OCI-LY3 (cell line): ENCODE measurements at regions not wholly inside any gene's neighbourhood (a gene's known extent, or its start where the extent isn't known, plus 50 kb on each side); places are given as distances from the start of the nearest gene placed in this dataset.
"Not testable (repeated sequence)": the region's sequence is repeated elsewhere in the genome, so short reads cannot be mapped to it uniquely, and the experiment has no call there.

ENCODE experiments used
- H2AFZ ChIP-seq: fragments of 200-600, 300-600 bp; shearing (Covaris generic); 2 replicates; pipeline ENCODE4 v1.6.0; 2014; ENCODE audit warnings: antibody characterized with exemption, low read depth, low read length
- H3K27ac ChIP-seq: fragments of 200-600, 300-600 bp; sonication (generic); 2 replicates; pipeline ENCODE4 v1.5.1; 2014; ENCODE audit warnings: mild to moderate bottlenecking, low read length, moderate library complexity, mixed read lengths
- H3K27me3 ChIP-seq: fragments of 200-600, 300-600 bp; sonication (generic); 2 replicates; pipeline ENCODE4 v1.6.1; 2014; ENCODE audit warnings: low read depth, low read length, mixed read lengths
- H3K36me3 ChIP-seq: fragments of 200-600, 300-600 bp; sonication (generic); replicated peaks from 2 replicates; pipeline ENCODE3; 2014; ENCODE audit warnings: low read depth, low read length, mixed read lengths
- H3K4me1 ChIP-seq: fragments of 300-600, 200-600 bp; sonication (generic); 2 replicates; pipeline ENCODE4 v1.6.1; 2014; ENCODE audit warnings: low read length, mixed read lengths
- H3K4me2 ChIP-seq: fragments of 200-600, 300-600 bp; sonication (generic); 2 replicates; pipeline ENCODE4 v1.6.1; 2014; ENCODE audit warnings: low read length, mixed read lengths
- H3K4me3 ChIP-seq: fragments of 300-600, 200-600 bp; sonication (generic); 2 replicates; pipeline ENCODE4 v1.5.1; 2014; ENCODE audit warnings: antibody characterized with exemption, mild to moderate bottlenecking, low read length, moderate library complexity
- H3K79me2 ChIP-seq: fragments of 300-600, 200-600 bp; shearing (Covaris generic); 2 replicates; pipeline ENCODE4 v1.6.1; 2014; ENCODE audit warnings: mild to moderate bottlenecking, low read length, mixed read lengths
- H3K9ac ChIP-seq: fragments of 300-600, 200-600 bp; shearing (Covaris generic); 2 replicates; pipeline ENCODE4 v1.6.0; 2014; ENCODE audit warnings: mild to moderate bottlenecking, low read length, moderate library complexity
- H3K9me3 ChIP-seq: fragments of 200-600, 300-600 bp; shearing (Covaris generic); 2 replicates; pipeline ENCODE4 v1.6.1; 2014; ENCODE audit warnings: low read length, mixed read lengths; ENCODE audit not compliant: insufficient read depth
- H4K20me1 ChIP-seq: fragments of 200-600, 300-600 bp; sonication (generic); 2 replicates; pipeline ENCODE4 v1.6.1; 2016; ENCODE audit warnings: low read length, mixed read lengths; ENCODE audit not compliant: insufficient read depth
- CTCF ChIP-seq: fragments of 200-600, 300-600 bp; sonication (generic); IDR thresholded peaks from 2 replicates; pipeline ENCODE4 v1.5.1; 2014; ENCODE audit warnings: antibody characterized with exemption, low read length, low read depth
- EZH2phosphoT487 ChIP-seq: fragments of 200-600 bp; shearing (Covaris generic); IDR thresholded peaks from 2 replicates; pipeline ENCODE4 v1.6.1; 2018; ENCODE audit warnings: antibody characterized with exemption, mixed run types, low read depth

GRCh38 chr9:11676821-11677220 is 1016.4 kb upstream of the TYRP1 start:
- H3K79me2 ChIP-seq, result no peaks in the 10 kb centered on the region
- no peaks in the 10 kb centered on the region for H3K4me1 ChIP-seq
- H4K20me1 ChIP-seq, result no peaks in the 10 kb centered on the region
- H3K9me3 ChIP-seq, result no peaks in the 10 kb centered on the region
- H3K9ac ChIP-seq, result no peak overlapping the region
- H3K27me3 ChIP-seq, result no peaks in the 10 kb centered on the region
- TF ChIP-seq EZH2phosphoT487, result no peak
- no peak for TF ChIP-seq CTCF
- no peak overlapping the region for H3K4me3 ChIP-seq
- no peak overlapping the region for H3K4me2 ChIP-seq
- H3K36me3 ChIP-seq, result no peaks in the 10 kb centered on the region
- no peak overlapping the region for H2AFZ ChIP-seq
- H3K27ac ChIP-seq, result no peak overlapping the region

DNA sequence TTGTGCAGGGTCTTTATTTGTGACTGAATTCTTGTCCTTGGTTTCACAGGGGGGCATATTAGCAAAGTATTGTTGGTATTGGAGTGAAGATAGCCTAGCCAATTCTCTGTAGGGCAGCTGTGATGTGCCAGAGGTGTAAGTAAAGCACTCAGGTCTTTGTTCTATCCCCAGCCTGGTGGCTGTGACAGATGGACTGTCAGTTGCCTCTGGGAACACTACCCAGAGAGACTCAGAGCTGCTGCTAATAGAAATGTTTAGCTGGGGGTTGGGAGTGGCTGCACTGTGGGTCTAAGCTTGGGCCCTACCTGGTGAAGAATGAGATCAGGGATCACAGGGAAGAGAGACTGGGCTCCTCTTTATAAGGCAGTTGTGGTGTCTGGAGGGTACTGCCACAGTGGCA is 1006.5 kb upstream of the TYRP1 start:
- H3K4me1 ChIP-seq, result no peaks in the 10 kb centered on the region
- H3K27me3 ChIP-seq, result no peaks in the 10 kb centered on the region
- H3K9ac ChIP-seq, result no peak overlapping the region
- no peaks in the 10 kb centered on the region for H4K20me1 ChIP-seq
- H3K9me3 ChIP-seq, result no peaks in the 10 kb centered on the region
- H3K27ac ChIP-seq, result no peak overlapping the region
- no peaks in the 10 kb centered on the region for H3K36me3 ChIP-seq
- H3K4me3 ChIP-seq, result no peak overlapping the region
- TF ChIP-seq EZH2phosphoT487 (no peak), CTCF (no peak)
- H3K4me2 ChIP-seq, result no peak overlapping the region
- no peak overlapping the region for H2AFZ ChIP-seq
- no peaks in the 10 kb centered on the region for H3K79me2 ChIP-seq

GRCh38 chr9:11697126-11697525 is 996.1 kb upstream of the TYRP1 start:
- H3K9me3 ChIP-seq, result no peaks in the 10 kb centered on the region
- H3K27ac ChIP-seq, result no peak overlapping the region
- H3K4me3 ChIP-seq, result no peak overlapping the region
- H3K79me2 ChIP-seq, result no peaks in the 10 kb centered on the region
- TF ChIP-seq EZH2phosphoT487, result no peak
- H3K4me2 ChIP-seq, result no peak overlapping the region
- H3K27me3 ChIP-seq, result no peaks in the 10 kb centered on the region
- no peak overlapping the region for H2AFZ ChIP-seq
- H3K4me1 ChIP-seq, result no peaks in the 10 kb centered on the region
- H4K20me1 ChIP-seq, result no peaks in the 10 kb centered on the region
- H3K36me3 ChIP-seq, result no peaks in the 10 kb centered on the region
- H3K9ac ChIP-seq, result no peak overlapping the region

DNA sequence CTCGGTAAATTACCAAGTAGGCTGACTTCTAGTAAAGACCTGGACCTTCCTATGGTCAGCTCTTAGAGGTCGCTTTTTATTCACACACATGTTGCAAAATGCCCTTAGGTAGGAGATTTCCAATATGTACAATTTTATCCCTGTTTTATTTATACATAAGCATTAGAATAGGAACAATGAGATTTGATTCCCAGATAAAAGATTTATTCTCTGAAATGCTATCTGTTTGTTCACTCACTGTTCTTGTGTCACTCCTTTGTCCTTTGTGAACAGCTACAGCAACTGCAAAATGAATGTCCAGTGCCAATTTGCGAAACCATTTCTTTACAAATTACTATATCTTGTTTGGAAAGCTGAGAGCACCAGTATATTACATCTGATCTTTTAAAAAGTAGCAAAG is 991.5 kb upstream of the TYRP1 start:
- Histone ChIP-seq H3K4me2 (no peak overlapping the region), H3K79me2 (no peaks in the 10 kb centered on the region), H3K36me3 (no peaks in the 10 kb centered on the region), H3K9ac (no peak overlapping the region), H3K27me3 (no peaks in the 10 kb centered on the region), H3K4me1 (no peaks in the 10 kb centered on the region), H3K27ac (no peak overlapping the region), H3K4me3 (no peak overlapping the region), H2AFZ (no peak overlapping the region), H3K9me3 (no peaks in the 10 kb centered on the region), H4K20me1 (no peaks in the 10 kb centered on the region)
- TF ChIP-seq CTCF, result no peak
- no peak for TF ChIP-seq EZH2phosphoT487

- Histone ChIP-seq H3K27ac (no peak overlapping the region), H3K4me2 (no peak overlapping the region), H3K4me1 (no peaks in the 10 kb centered on the region), H3K79me2 (no peaks in the 10 kb centered on the region), H4K20me1 (no peaks in the 10 kb centered on the region), H2AFZ (no peak overlapping the region), H3K36me3 (no peaks in the 10 kb centered on the region), H3K9ac (no peak overlapping the region), H3K4me3 (no peak overlapping the region), H3K9me3 (no peaks in the 10 kb centered on the region), H3K27me3 (no peaks in the 10 kb centered on the region)
- TF ChIP-seq CTCF (no peak), EZH2phosphoT487 (no peak)
These were observed 990.6 kb upstream of the TYRP1 start for GRCh38 chr9:11702548-11702947.

DNA sequence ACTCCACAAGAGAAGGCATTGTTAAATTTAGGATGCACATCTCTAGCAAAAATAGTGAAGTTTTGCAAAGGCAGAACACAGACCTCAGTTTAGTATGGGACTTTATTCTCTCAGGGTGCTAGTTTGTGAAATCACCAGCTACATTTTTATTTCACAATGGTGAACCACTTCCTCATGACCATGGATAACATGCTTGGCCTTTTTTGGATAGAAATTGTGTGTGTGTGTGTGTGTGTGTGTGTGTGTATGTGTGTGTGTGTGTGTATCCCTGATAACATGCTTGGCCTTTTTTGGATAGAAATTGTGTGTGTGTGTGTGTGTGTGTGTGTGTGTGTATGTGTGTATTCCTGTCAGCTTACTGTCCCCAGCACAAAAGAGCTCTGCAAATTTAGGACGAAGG is 989.0 kb upstream of the TYRP1 start:
- not testable (repeated sequence) for H3K4me3 ChIP-seq, H2AFZ ChIP-seq, H3K9me3 ChIP-seq, H3K4me1 ChIP-seq, H3K9ac ChIP-seq, H3K4me2 ChIP-seq, H3K27ac ChIP-seq, H3K36me3 ChIP-seq, H4K20me1 ChIP-seq, H3K79me2 ChIP-seq, H3K27me3 ChIP-seq
